Thyroid gland (tissue), 4 donors: ENCODE measurements at regions not wholly inside any gene's neighbourhood (a gene's known extent, or its start where the extent isn't known, plus 50 kb on each side); places are given as distances from the start of the nearest gene placed in this dataset.

Experiments
- CTCF ChIP-seq, 6 experiments: fragments of 200-600 bp in 3 of 6; fragments of 450-650 bp in 3 of 6; sonication (generic) in 3 of 6; IDR thresholded peaks; one replicate each; pipeline ENCODE4 v1.5.1; 2016 to 2019; ENCODE audit warnings: antibody characterized with exemption in 6 of 6, mild to moderate bottlenecking in 2 of 6, inconsistent platforms in 1 of 6, moderate library complexity in 1 of 6
- POLR2A ChIP-seq, 2 donors: fragments of 450-650 bp; IDR thresholded peaks; one replicate each; pipeline ENCODE4 v1.6.1; 2017; ENCODE audit warnings: antibody characterized with exemption in 2 of 2, mild to moderate bottlenecking in 2 of 2, moderate library complexity in 1 of 2

GRCh38 chr17:77346765-77347164 is 206.0 kb downstream of the SEC14L1 start:
- TF ChIP-seq CTCF (IDR thresholded peaks at IDR 0.05) (no peak), POLR2A (IDR thresholded peaks at IDR 0.05) (no peak)
